T-helper 2 cell (primary cell): ENCODE measurements at regions not wholly inside any gene's neighbourhood (a gene's known extent, or its start where the extent isn't known, plus 50 kb on each side); places are given as distances from the start of the nearest gene placed in this dataset.

Experiments
- DNase-seq, 5 experiments: peaks; one replicate each; pipeline versions ENCODE4 v3.0.0 to v3.0.0-alpha.2; 2012 to 2022

GRCh38 chr13:111476197-111476596, 155.8 kb downstream of the TEX29 start:
- DNase-seq, result no peak

GRCh38 chr13:111479412-111479811, 159.0 kb downstream of the TEX29 start:
- no peak for DNase-seq

GRCh38 chr13:111480503-111480902, 160.1 kb downstream of the TEX29 start:
- no peak for DNase-seq

- no peak for DNase-seq
These were observed 160.5 kb downstream of the TEX29 start for GRCh38 chr13:111480976-111481375.

GRCh38 chr13:111482126-111482525, 161.7 kb downstream of the TEX29 start:
- DNase-seq, result no peak

GRCh38 chr13:111482806-111483620, 162.6 kb downstream of the TEX29 start:
- DNase-seq, result no peak

GRCh38 chr13:111483621-111483987, 163.2 kb downstream of the TEX29 start:
- DNase-seq, result no peak

- no peak for DNase-seq
These were observed 163.9 kb downstream of the TEX29 start for GRCh38 chr13:111484141-111484925.

- no peak for DNase-seq
These were observed 164.5 kb downstream of the TEX29 start for GRCh38 chr13:111484959-111485358.

GRCh38 chr13:111485491-111486250, 165.2 kb downstream of the TEX29 start:
- no peak for DNase-seq

GRCh38 chr13:111486331-111486730, 165.9 kb downstream of the TEX29 start:
- DNase-seq, result no peak

- no peak for DNase-seq
These were observed 166.4 kb downstream of the TEX29 start for GRCh38 chr13:111486801-111487200.

GRCh38 chr13:111488486-111489132, 168.2 kb downstream of the TEX29 start:
- DNase-seq, result no peak

- no peak for DNase-seq
These were observed 168.9 kb downstream of the TEX29 start for GRCh38 chr13:111489301-111489700.

GRCh38 chr13:111490611-111491010, 170.2 kb downstream of the TEX29 start:
- DNase-seq, result no peak

- DNase-seq, result no peak
These were observed 170.6 kb downstream of the TEX29 start for GRCh38 chr13:111491021-111491420.

- DNase-seq, result no peak
These were observed 171.2 kb downstream of the TEX29 start for GRCh38 chr13:111491659-111492058.

- DNase-seq, result no peak
These were observed 172.0 kb downstream of the TEX29 start for GRCh38 chr13:111492341-111492950.

- DNase-seq, result no peak
These were observed 172.5 kb downstream of the TEX29 start for GRCh38 chr13:111492958-111493357.

- DNase-seq, result no peak
These were observed 173.0 kb downstream of the TEX29 start for GRCh38 chr13:111493468-111493867.

- DNase-seq, result no peak
These were observed 174.2 kb downstream of the TEX29 start for GRCh38 chr13:111494641-111495040.
